GM23338 (cell line): ENCODE measurements at regions not wholly inside any gene's neighbourhood (a gene's known extent, or its start where the extent isn't known, plus 50 kb on each side); places are given as distances from the start of the nearest gene placed in this dataset.

Experiments used
- ATAC-seq: fragments of 200-7000 bp; cut with Tn5 transposase; 3 replicates; pipeline ENCODE4 v1.9.1; 2020
- DNase-seq: peaks from one replicate; pipeline ENCODE4 v3.0.0-alpha.2; 2015; ENCODE audit warnings: low spot score
- H2AFZ ChIP-seq: fragments of 200-600 bp; sonication (generic); 2 replicates; pipeline ENCODE4 v1.8.0; 2016; ENCODE audit warnings: antibody characterized with exemption, mild to moderate bottlenecking, moderate library complexity
- H3F3A ChIP-seq: fragments of 200-600 bp; sonication (generic); replicated peaks from 2 replicates; pipeline ENCODE4 v1.8.0; 2017; ENCODE audit warnings: antibody characterized with exemption, mixed run types, low read depth
- H3K27ac ChIP-seq: fragments of 200-600 bp; sonication (generic); 2 replicates; pipeline ENCODE4 v1.6.1; 2016; ENCODE audit warnings: low read depth
- H3K27me3 ChIP-seq: fragments of 200-600 bp; sonication (generic); 2 replicates; pipeline ENCODE4 v1.8.0; 2016; ENCODE audit warnings: mild to moderate bottlenecking, mixed run types, moderate library complexity; ENCODE audit not compliant: insufficient read depth
- H3K36me3 ChIP-seq: fragments of 200-600 bp; sonication (generic); 2 replicates; pipeline ENCODE4 v1.8.0; 2016; ENCODE audit warnings: mild to moderate bottlenecking; ENCODE audit not compliant: insufficient read depth
- H3K4me1 ChIP-seq: fragments of 200-600 bp; sonication (generic); 2 replicates; pipeline ENCODE4 v1.8.0; 2016; ENCODE audit warnings: mild to moderate bottlenecking, moderate library complexity; ENCODE audit not compliant: insufficient read depth
- H3K4me2 ChIP-seq: fragments of 200-600 bp; sonication (generic); 2 replicates; pipeline ENCODE4 v1.7.1; 2017; ENCODE audit warnings: mixed run types
- H3K4me3 ChIP-seq: fragments of 200-600 bp; sonication (generic); 2 replicates; pipeline ENCODE4 v1.6.1; 2016; ENCODE audit warnings: mixed run types
- H3K79me2 ChIP-seq: fragments of 200-600 bp; sonication (generic); replicated peaks from 2 replicates; pipeline ENCODE4 v1.8.0; 2017; ENCODE audit warnings: mild to moderate bottlenecking; ENCODE audit not compliant: insufficient read depth
- H3K9me2 ChIP-seq: fragments of 200-600 bp; sonication (generic); 2 replicates; pipeline ENCODE4 v1.8.0; 2017; ENCODE audit not compliant: insufficient read depth
- H4K20me1 ChIP-seq: fragments of 200-600 bp; sonication (generic); replicated peaks from 2 replicates; pipeline ENCODE4 v1.8.0; 2017; ENCODE audit warnings: mild to moderate bottlenecking; ENCODE audit not compliant: insufficient read depth
- H3K27ac Mint-ChIP-seq: 2 replicates; pipeline ENCODE4 v1.8.0; 2020; ENCODE audit warnings: inconsistent platforms, mild to moderate bottlenecking, moderate library complexity, mixed read lengths
- H3K27me3 Mint-ChIP-seq: 3 replicates; pipeline ENCODE4 v1.8.0; 2022; ENCODE audit warnings: low read depth, mild to moderate bottlenecking, moderate library complexity, mixed read lengths, inconsistent platforms; ENCODE audit not compliant: insufficient read depth, poor library complexity
- H3K36me3 Mint-ChIP-seq: 3 replicates; pipeline ENCODE4 v1.8.0; 2021; ENCODE audit warnings: low read depth, mild to moderate bottlenecking, inconsistent platforms, moderate library complexity, mixed read lengths
- H3K4me1 Mint-ChIP-seq: 3 replicates; pipeline ENCODE4 v1.8.0; 2020; ENCODE audit warnings: mild to moderate bottlenecking, inconsistent platforms, mixed read lengths
- H3K4me3 Mint-ChIP-seq: 3 replicates; pipeline ENCODE4 v1.8.0; 2021; ENCODE audit warnings: moderate library complexity, mild to moderate bottlenecking, inconsistent platforms, mixed read lengths
- H3K9me3 Mint-ChIP-seq: 3 replicates; pipeline ENCODE4 v1.8.0; 2020; ENCODE audit warnings: moderate library complexity, mild to moderate bottlenecking, inconsistent platforms, mixed read lengths
- CTCF ChIP-seq, 2 experiments: fragments of 200-600 bp in 1 of 2; sonication (generic) in 1 of 2; conservative IDR thresholded peaks; 2 replicates each; pipeline versions ENCODE4 v1.5.1 to v1.6.1; 2016 to 2017; ENCODE audit warnings: antibody characterized with exemption in 2 of 2, low read depth in 2 of 2, mild to moderate bottlenecking in 2 of 2, moderate library complexity in 1 of 2
- ETS1 ChIP-seq: IDR thresholded peaks from 2 replicates; pipeline ENCODE4 v1.6.1; 2016; ENCODE audit warnings: antibody characterized with exemption
- EZH2phosphoT487 ChIP-seq: fragments of 200-600 bp; sonication (generic); IDR thresholded peaks from one replicate; pipeline ENCODE4 v1.8.1; 2018; ENCODE audit warnings: antibody characterized with exemption; ENCODE audit not compliant: unreplicated experiment
- JUNB ChIP-seq: IDR thresholded peaks from one replicate; pipeline ENCODE4 v1.6.1; 2016; ENCODE audit warnings: antibody characterized with exemption; ENCODE audit not compliant: unreplicated experiment
- POLR2AphosphoS5 ChIP-seq: IDR thresholded peaks from 2 replicates; pipeline ENCODE4 v1.6.1; 2016; ENCODE audit warnings: antibody characterized with exemption, low read depth
- STAT1 ChIP-seq: IDR thresholded peaks from one replicate; pipeline ENCODE4 v1.6.1; 2016; ENCODE audit warnings: antibody characterized with exemption; ENCODE audit not compliant: unreplicated experiment
- ZNF462 ChIP-seq: fragments of 250-450 bp; sonication (Bioruptor Pico); IDR thresholded peaks from 2 replicates; pipeline ENCODE4 v1.5.0; 2020; ENCODE audit warnings: mild to moderate bottlenecking, moderate library complexity

DNA sequence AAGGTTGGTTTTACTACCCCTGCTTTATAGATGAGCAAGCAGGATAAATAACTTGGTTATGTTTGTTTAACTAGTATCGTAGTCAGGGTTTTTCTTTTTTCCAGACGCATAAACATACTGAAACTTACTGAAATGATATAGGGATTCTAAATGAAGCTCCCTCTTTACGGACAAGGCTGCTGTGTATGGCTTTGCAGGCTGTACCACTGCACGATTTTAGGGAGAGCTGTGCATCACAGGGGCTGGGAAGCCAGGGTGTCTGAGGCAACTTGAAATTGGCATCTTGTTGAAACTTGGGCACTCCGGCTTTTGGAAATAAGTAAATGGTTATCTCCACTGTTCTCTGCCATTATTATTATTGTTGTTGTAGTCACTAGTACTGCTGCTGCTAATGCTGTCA, 218.1 kb upstream of the CDH8 start (continued):
- TF ChIP-seq ZNF462 (CRISPR knock-in tag) (no peak), CTCF (conservative IDR thresholded peaks at IDR 0.05; ENCODE audit: low read depth in 2 of 2) (no peak), EZH2phosphoT487 (no peak)

DNA sequence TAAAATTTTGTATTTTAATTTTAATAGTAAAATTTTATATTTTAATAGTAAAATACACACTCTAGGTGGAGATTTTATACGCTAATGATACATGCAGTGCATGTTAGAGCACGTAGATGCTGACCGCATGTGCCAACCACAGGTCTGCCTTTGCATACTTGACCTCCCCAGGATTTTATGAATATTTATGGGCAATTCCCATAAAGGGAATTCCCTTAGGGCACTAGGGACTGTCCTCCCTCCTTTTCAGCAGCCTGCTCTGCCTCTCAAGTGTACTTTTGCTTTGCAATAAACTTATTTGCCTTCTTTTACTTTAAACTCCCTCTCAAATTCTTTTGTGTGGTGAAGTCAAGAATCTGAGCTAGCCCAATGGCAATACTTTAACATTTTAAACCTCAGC, 217.7 kb upstream of the CDH8 start:
- Mint-ChIP-seq H3K27ac (no peak overlapping the region), H3K4me1 (peaks cover 36% of the 10 kb centered on the region), H3K36me3 (no peaks in the 10 kb centered on the region), H3K4me3 (no peak overlapping the region), H3K27me3 (peaks cover 5% of the 10 kb centered on the region), H3K9me3 (no peaks in the 10 kb centered on the region)
- no peak for ATAC-seq
- Histone ChIP-seq H3K4me2 (no peak overlapping the region), H3K27ac (no peak overlapping the region), H3K36me3 (no peaks in the 10 kb centered on the region), H3K79me2 (no peaks in the 10 kb centered on the region), H3K27me3 (no peaks in the 10 kb centered on the region), H3K4me3 (no peak overlapping the region), H3K9me2 (no peaks in the 10 kb centered on the region), H3F3A (no peaks in the 10 kb centered on the region), H3K4me1 (peaks cover 11% of the 10 kb centered on the region; the same call in 1 of the 2 replicates), H2AFZ (no peak overlapping the region), H4K20me1 (no peaks in the 10 kb centered on the region)
- no peak for DNase-seq
- TF ChIP-seq ETS1 (no peak), STAT1 (no peak), JUNB (no peak), POLR2AphosphoS5 (no peak), ZNF462 (CRISPR knock-in tag) (no peak)
